Sigmoid colon (tissue), 4 donors: ENCODE measurements at regions not wholly inside any gene's neighbourhood (a gene's known extent, or its start where the extent isn't known, plus 50 kb on each side); places are given as distances from the start of the nearest gene placed in this dataset.

Source experiments
- CTCF ChIP-seq, 4 experiments: fragments of 450-650 bp in 3 of 4; fragments of 200-600 bp in 1 of 4; IDR thresholded peaks; one replicate each; pipeline ENCODE4 v1.5.1; 2016 to 2019; ENCODE audit warnings: antibody characterized with exemption in 4 of 4, mild to moderate bottlenecking in 3 of 4, moderate library complexity in 2 of 4
- EP300 ChIP-seq, 4 donors: sonication (generic); formaldehyde crosslinking; IDR thresholded peaks; one replicate each; pipeline ENCODE4 v1.6.1; 2017; ENCODE audit warnings: antibody characterized with exemption in 4 of 4
- POLR2A ChIP-seq, 2 donors: fragments of 450-650 bp; IDR thresholded peaks; one replicate each; pipeline ENCODE4 v1.6.1; 2016; ENCODE audit warnings: antibody characterized with exemption in 2 of 2, mild to moderate bottlenecking in 2 of 2, moderate library complexity in 2 of 2
- POLR2AphosphoS5 ChIP-seq, 4 donors: sonication (generic); formaldehyde crosslinking; IDR thresholded peaks; one replicate each; pipeline ENCODE4 v1.6.1; 2017; ENCODE audit warnings: antibody characterized with exemption in 4 of 4

- TF ChIP-seq CTCF (IDR thresholded peaks at IDR 0.05) (no peak), EP300 (IDR thresholded peaks at IDR 0.05) (no peak), POLR2A (IDR thresholded peaks at IDR 0.05) (no peak), POLR2AphosphoS5 (IDR thresholded peaks at IDR 0.05) (no peak)
Measured at GRCh38 chr5:158060212-158060611, 201.3 kb upstream of the CLINT1 start.
